SK-N-SH treated with all-trans-retinoic acid at 6 μM for 48 hours (cell line): ENCODE measurements at regions not wholly inside any gene's neighbourhood (a gene's known extent, or its start where the extent isn't known, plus 50 kb on each side); places are given as distances from the start of the nearest gene placed in this dataset.

Experiments used
- GLIS3 ChIP-seq: fragments of 250-450 bp; sonication (Bioruptor Pico); IDR thresholded peaks from 2 replicates; pipeline ENCODE4 v1.5.0; 2020; ENCODE audit warnings: mild to moderate bottlenecking, moderate library complexity
- PATZ1 ChIP-seq: fragments of 250-450 bp; sonication (Bioruptor Pico); IDR thresholded peaks from 2 replicates; pipeline ENCODE4 v1.8.0; 2020; ENCODE audit warnings: mild to moderate bottlenecking, moderate library complexity, borderline replicate concordance
- RARB ChIP-seq: fragments of 250-450 bp; sonication (Bioruptor Pico); IDR thresholded peaks from 2 replicates; pipeline ENCODE4 v1.8.0; 2021; ENCODE audit warnings: mild to moderate bottlenecking, moderate library complexity
- TCF4 ChIP-seq: fragments of 250-450 bp; sonication (Bioruptor Pico); IDR thresholded peaks from 2 replicates; pipeline ENCODE4 v1.8.0; 2021; ENCODE audit warnings: mild to moderate bottlenecking, moderate library complexity, borderline replicate concordance
- ZNF565 ChIP-seq: fragments of 450-650 bp; formaldehyde crosslinking; conservative IDR thresholded peaks from 2 replicates; pipeline ENCODE4 v1.5.0; 2020; ENCODE audit warnings: low read depth, mild to moderate bottlenecking, moderate library complexity

- no peak for TF ChIP-seq RARB
- TF ChIP-seq ZNF565, result no peak
- TF ChIP-seq GLIS3 (CRISPR knock-in tag), result no peak
- no peak for TF ChIP-seq PATZ1 (CRISPR knock-in tag)
- no peak for TF ChIP-seq TCF4 (CRISPR knock-in tag)
These were observed 335.3 kb upstream of the ADAMTSL1 start for GRCh38 chr9:18138656-18139055.
